GM23248 (cell line): ENCODE measurements at regions not wholly inside any gene's neighbourhood (a gene's known extent, or its start where the extent isn't known, plus 50 kb on each side); places are given as distances from the start of the nearest gene placed in this dataset.

Source experiments
- EZH2 ChIP-seq: fragments of 200-600 bp; sonication (generic); IDR thresholded peaks from 2 replicates; pipeline ENCODE4 v1.6.1; 2018; ENCODE audit warnings: antibody characterized with exemption, mild to moderate bottlenecking; ENCODE audit not compliant: insufficient read depth, poor library complexity, severe bottlenecking
- EZH2phosphoT487 ChIP-seq: fragments of 200-600 bp; sonication (generic); IDR thresholded peaks from 2 replicates; pipeline ENCODE4 v1.6.1; 2018; ENCODE audit warnings: antibody characterized with exemption, moderate library complexity, mild to moderate bottlenecking, low read depth; ENCODE audit not compliant: insufficient read depth

GRCh38 chr12:83361475-83361874, 674.8 kb downstream of the TMTC2 start:
- no peak for TF ChIP-seq EZH2
- no peak for TF ChIP-seq EZH2phosphoT487
